Activated CD4-positive, CD25-positive, alpha-beta regulatory T cell treated with anti-CD3 and anti-CD28 coated beads, Interleukin-2, amount 50 U/mL, for 16 hours (primary cell): ENCODE measurements at regions not wholly inside any gene's neighbourhood (a gene's known extent, or its start where the extent isn't known, plus 50 kb on each side); places are given as distances from the start of the nearest gene placed in this dataset.

Experiments
- DNase-seq: peaks from one replicate; pipeline ENCODE4 v3.0.0-alpha.2; 2020; ENCODE audit warnings: low read depth, low spot score

DNA sequence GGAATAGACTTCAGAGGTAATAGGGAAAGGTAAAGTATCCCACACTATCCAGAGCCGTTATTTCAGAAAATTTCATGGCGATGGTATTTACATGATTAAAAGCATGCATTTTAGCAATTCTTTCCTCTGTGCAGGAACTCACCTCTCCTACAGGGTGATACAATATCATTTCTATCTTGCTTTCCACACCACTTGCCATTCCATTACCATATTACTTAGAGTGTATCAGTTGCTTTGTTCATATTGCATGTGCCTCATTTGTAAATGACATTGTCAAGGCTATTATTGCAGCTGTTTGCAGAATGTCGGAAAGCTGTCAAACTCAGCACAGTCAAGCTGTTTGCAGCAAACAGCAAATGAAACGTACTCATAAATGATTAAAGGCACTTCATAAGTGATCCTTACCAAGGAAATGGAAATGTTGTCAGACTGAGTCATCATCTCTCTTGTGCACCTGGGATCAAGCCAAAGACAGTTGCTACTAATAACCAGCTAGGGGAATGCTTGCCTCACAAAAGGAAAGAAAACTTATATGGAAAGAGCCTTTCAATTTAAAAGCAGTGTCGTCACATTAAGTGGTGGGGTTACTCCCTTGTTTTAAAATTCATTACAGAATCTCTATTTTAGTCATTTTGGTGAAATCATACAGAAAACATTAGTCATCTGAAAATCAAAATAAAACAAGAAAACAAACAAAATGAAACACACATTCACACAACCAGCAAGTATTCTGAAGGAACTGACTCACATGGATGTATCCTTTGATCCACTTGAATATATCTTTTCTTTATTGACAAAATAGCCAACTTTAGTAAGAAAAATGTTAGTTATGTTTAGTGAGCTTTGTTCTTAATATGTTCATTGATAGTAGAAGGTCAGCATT lies 1064.1 kb upstream of the CNTNAP5 start:
- no peak for DNase-seq

- DNase-seq = no peak
These were observed 1058.6 kb upstream of the CNTNAP5 start for GRCh38 chr2:122966461-122966860.

DNA sequence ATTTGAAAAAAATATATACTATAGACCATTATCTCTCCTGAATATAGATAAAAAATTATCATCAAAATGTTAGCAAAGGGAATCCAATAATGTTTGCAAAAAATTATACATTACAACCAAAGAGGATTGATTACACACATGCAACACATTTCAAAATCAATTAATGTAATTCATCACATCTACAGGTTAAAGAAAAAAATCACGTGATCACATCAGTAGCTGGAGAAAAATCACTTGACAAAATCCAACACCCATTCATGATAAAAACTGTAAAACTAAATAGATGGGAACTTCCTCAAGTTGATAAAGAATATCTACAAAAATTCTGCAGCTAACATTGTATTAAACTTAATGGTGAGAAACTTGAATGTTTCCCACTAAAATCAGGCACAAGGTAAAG lies 1047.5 kb upstream of the CNTNAP5 start:
- DNase-seq = no peak

- DNase-seq = no peak
These were observed 1044.4 kb upstream of the CNTNAP5 start for GRCh38 chr2:122980671-122981070.

GRCh38 chr2:122982936-122983335 lies 1042.2 kb upstream of the CNTNAP5 start:
- no peak for DNase-seq

GRCh38 chr2:122988395-122989221 lies 1036.5 kb upstream of the CNTNAP5 start:
- no peak for DNase-seq

DNA sequence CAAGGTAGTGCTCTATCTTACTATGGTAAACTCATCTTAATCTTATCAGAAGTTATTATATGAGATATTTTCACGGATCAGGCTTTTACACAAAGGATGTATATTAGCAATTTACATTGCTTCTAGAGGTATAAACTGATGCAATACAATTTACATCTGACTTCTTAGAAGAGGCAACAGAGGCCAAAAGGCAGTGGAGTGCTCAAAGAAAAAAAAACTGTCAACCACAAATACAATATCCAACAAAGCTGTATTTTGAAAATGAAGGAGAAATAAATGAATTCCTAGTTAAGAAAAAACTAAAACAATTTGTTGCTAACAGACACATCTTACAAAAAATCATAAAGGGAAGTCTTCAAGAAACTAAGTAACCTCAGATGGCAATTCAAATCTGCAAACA lies 1031.5 kb upstream of the CNTNAP5 start:
- no peak for DNase-seq

DNA sequence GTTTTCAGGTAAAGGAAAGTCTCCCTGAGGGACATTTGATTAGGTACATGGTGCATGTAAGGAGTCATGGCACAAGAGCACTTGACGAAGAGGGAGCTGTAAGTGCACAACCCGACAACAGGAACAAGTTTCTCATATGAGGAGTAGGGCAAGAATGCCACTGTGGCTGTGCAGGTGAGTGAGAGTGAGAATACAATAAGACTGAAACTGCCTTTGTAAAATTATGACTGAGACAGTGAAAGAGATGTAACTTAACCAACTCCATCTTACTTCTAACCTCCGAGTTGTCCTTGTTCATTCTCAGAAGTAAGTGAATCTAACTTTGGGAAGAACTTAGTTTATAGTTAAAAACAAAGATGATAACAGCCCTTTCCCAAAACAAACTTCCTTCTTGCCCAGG lies 1025.8 kb upstream of the CNTNAP5 start:
- no peak for DNase-seq

DNA sequence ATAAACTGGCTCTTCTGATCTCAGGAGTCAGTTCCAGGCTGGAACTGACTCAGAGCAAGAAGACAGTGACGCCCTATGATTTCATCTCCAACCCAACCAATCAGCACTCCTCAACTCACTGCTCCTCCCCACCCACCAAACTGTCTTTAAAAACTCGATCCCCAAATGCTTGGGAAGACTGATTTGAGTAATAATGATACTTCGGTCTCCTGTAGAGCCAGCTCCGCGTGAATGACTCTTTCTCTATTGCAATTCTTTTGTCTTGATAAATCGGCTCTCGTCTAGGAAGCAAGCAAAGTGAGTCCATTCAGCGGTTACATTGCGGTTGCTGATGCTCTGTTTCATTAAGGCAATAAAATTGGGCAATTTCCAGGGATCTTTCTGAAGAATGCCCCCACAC lies 1025.3 kb upstream of the CNTNAP5 start:
- no peak for DNase-seq

DNA sequence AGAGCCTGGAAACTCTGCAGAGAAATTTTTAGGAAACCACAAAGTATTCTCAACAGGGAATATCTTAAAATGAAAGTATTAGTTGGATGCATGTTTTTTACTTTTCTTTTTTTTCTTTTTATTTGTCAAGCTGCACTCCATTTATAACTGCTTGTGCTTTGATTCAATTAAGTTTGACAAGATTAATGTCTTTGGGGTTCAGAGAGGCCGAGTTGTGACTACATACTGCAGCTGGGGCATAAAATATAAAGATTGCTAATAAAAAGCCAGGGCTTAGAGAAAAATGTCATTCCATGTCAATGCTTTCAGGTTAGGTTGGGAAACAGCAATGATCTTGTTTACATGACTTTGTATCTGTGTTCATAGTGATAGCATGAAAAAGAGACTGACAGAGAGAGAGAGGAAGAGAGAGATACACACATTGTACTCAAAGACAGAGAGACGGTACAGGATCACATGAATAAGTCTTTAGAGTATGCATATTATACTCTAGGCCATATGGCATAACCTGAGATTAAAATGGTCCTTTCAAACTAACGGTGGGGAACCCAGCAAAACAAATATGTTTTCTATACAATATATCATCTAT lies 1022.3 kb upstream of the CNTNAP5 start:
- DNase-seq = no peak

DNA sequence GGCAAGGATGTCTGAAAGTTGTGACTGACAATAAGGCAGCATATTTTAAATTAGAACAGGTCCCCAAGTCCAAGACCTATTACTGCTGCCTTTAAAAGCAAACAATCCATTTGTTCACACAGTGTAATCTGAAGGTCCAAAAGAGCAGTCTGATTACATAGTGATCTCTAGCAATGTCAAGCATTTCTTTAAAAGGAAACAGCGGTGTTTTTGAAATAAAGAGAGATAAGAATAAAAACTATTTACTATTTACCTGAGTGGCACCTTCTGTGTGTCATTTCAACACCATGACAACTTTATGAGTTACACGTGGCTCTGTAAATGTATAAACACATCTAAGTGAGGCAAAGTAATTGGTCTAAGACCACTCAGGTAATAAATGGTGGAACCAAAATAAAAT lies 1009.9 kb upstream of the CNTNAP5 start:
- DNase-seq = no peak

- DNase-seq = no peak
These were observed 989.5 kb upstream of the CNTNAP5 start for GRCh38 chr2:123035541-123035940.

DNA sequence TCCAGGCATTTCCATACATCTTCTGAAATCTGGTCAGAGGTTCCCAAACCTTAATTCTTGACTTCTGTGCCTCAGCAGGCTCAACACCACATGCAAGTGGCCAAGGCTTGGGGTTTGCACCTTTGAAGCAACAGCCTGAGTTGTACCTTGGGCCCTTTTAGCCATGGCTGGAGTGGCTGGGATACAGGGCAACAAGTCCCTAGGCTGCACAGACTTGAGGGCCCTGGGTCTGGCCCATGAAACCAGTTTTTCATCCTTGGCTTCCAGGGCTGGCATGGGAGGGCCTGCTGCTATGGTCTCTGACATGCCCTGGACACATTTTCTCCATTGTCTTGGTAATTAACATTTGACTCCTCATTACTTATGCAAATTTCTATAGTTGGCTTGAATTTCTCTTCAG lies 988.8 kb upstream of the CNTNAP5 start:
- DNase-seq = no peak

- no peak for DNase-seq
These were observed 984.6 kb upstream of the CNTNAP5 start for GRCh38 chr2:123040506-123040905.

- DNase-seq = no peak
These were observed 981.6 kb upstream of the CNTNAP5 start for GRCh38 chr2:123043458-123043857.

GRCh38 chr2:123045713-123046112 lies 979.4 kb upstream of the CNTNAP5 start:
- DNase-seq = no peak

DNA sequence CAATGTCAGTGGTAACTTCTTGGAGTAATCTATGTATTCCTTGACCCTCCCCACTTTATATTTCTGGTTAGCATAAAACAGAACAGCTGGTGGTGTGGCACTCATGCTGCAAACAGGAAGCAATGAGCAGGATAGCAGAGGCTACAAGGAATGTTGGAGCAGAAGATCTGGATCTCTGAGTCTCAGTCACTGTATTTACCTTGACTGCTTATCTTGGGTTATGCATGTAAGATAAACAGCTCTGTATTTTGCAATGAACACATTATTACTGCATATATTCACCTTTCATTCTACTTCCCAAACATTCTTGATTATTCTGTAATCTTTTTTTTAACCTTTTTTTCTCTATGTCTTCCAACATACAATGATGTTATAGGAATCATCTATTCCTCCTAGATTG lies 977.9 kb upstream of the CNTNAP5 start:
- no peak for DNase-seq

DNA sequence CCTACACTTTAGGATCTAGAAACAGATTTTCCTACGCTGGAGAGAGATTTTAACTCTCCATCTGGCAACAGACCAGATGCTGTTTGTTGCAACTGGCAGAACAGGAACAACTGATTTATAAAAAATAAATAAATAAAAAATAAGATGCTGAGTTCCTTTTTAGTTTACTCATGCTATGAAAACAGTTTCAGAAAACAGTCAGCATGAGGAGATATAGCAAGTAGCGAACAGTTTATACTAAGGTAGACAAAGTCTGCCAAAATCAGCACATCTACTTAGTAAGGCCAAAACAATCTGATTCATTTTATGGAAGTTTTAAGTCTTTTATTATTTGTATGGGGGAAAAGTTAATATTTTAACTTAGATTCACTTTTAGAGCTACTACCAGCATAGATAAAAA lies 974.0 kb upstream of the CNTNAP5 start:
- no peak for DNase-seq

DNA sequence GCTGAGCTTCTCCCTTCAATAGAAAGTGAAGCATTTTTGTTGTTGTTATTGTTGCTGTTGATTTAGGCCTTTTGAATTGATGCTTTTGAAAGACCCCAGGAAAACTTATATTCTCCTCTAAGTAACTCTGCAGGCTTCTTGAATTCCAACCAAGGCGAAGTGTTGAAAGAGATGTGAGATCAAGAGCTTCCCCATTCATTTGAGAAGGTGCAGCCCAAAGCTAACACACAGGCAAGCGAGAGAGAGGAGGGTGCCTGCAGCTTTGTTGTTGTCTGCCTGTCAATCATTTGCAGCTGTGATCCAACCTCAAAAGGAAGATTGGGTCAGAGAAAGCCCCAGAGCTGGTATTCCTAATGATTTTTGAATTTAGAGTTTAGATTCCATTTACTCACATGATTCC lies 963.6 kb upstream of the CNTNAP5 start:
- no peak for DNase-seq

GRCh38 chr2:123073371-123073770 lies 951.7 kb upstream of the CNTNAP5 start:
- DNase-seq = no peak

GRCh38 chr2:123073956-123074355 lies 951.1 kb upstream of the CNTNAP5 start:
- DNase-seq = no peak

DNA sequence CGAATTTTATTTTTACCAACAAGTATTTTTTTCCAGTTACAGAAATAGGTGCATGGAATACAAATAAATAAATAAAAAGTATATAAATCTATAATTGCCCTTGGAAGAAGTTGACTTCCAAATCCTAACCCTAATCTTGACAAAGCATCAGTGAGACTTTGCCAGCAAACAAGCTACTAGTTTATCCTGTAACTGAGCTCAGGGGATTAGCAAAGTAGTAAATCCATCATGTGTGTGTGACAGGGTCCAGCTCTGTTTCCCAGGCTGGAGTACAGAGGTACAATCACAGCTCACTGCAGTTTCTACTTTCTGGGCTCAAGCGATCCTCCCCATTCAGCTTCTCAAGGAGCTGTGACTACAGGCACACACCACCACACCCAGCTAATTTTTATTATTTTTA lies 948.0 kb upstream of the CNTNAP5 start:
- no peak for DNase-seq

- no peak for DNase-seq
These were observed 944.8 kb upstream of the CNTNAP5 start for GRCh38 chr2:123080331-123080730.
